Activated gamma-delta T cell treated with Interleukin-2 at 50 U/mL for 16 hours (primary cell): ENCODE measurements at regions not wholly inside any gene's neighbourhood (a gene's known extent, or its start where the extent isn't known, plus 50 kb on each side); places are given as distances from the start of the nearest gene placed in this dataset.

Experiments
- DNase-seq: peaks from one replicate; pipeline ENCODE4 v3.0.0-alpha.2; 2020

DNA sequence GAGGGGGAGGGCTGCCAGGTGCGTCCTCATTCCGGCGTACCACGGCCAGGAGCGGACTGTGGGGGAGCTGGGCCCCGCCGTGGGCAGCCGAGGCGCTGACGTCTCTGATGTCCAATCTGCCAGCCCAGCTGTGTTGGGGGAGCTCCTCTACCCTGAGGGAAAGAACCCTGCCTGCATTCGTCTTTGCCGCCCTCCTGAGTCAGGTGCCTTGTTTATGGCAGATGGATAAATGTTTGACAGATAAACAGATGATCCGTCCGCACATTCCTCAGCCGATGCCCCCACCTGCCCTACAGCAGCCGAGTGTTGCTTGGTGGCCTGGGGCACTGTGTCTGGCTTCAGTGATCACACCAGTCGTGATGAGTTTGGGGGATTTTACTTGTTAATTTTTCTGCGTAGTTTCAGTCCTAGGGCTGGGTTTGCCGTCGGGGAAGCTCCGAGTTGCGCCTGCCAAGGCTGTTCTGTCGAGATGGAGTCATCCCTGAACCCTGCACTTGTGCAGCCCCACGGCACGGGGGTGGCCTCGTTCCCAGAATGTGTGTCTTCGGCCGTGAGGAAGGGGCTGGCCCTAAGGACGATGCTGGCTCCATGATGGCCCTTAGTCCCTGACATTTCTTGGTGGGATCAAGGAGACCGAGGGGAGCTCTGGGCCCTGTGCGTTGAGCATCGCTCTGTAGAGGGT, 1083.9 kb downstream of the BRD1 start:
- no peak for DNase-seq

DNA sequence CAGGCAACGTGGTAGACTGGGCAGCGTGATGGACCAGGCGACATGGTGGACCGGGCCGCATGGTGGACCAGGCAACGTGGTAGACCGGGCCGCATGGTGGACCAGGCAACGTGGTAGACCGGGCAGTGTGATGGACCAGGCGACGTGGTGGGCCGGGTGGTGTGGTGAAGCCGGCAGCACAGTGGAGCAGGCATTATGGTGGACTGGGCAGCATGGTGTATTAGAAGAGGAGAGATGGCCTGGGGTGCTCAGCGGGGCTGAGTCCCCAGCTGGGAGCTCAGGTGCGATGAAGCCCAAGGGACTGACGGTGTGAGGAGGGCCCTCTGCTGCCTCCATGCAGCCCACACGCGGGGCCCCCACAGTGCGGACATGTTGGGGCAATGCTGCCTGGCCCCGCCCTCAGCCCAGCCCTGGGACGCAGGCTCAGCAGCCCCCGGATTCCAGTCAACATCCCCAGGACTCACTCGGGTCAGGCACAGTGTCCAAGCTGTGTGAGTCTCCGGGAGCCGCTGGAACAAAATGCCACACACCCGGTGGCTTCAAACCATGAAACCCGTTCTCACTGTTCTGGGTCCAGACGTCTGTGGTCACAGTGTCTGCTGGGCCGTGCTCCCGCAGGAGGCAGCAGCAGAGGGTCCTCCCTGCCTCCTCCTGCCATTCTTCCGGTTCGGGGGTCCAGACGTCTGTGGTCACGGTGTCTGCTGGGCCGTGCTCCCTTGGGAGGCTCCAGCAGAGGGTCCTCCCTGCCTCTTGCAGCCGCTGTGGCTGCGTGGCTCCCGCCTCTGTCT, 1084.9 kb downstream of the BRD1 start:
- no peak for DNase-seq

DNA sequence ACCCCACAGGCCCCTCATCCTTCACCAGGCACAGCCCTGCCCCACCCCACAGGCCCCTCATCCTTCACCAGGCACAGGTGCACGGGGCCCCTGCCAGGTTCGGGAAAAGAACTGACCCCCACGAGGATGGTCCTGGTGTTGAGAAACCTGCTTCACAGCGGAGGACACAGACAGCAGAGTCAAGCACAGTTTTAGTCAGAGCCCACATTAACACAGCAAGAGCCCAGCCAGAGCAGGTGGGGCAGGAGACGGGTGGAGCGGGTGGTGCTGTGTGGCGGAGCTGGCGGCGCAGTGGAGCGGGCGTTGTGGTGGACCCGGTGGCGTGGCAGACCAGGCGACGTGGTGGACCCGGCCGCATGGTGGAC, 1085.5 kb downstream of the BRD1 start:
- DNase-seq: no peak

DNA sequence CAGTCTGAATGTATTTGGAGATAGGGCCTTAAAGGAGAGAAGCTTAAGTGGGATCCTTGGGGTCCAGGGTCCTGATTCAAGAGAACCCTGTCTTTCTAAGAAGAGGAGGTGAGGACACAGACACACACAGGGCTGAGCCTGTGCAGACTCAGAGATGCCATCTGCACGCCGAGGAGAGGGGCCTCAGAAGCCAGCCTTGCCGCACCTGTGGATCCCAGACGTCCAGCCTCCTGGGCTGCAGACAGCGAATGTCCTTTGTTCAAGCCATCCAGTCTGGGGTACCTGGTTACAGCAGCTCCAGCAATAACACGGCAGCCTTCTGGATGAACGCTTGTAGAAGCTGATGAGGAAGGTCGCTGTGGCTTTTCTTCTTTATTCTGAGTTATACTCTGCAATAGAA, 1086.1 kb downstream of the BRD1 start:
- DNase-seq: no peak

DNA sequence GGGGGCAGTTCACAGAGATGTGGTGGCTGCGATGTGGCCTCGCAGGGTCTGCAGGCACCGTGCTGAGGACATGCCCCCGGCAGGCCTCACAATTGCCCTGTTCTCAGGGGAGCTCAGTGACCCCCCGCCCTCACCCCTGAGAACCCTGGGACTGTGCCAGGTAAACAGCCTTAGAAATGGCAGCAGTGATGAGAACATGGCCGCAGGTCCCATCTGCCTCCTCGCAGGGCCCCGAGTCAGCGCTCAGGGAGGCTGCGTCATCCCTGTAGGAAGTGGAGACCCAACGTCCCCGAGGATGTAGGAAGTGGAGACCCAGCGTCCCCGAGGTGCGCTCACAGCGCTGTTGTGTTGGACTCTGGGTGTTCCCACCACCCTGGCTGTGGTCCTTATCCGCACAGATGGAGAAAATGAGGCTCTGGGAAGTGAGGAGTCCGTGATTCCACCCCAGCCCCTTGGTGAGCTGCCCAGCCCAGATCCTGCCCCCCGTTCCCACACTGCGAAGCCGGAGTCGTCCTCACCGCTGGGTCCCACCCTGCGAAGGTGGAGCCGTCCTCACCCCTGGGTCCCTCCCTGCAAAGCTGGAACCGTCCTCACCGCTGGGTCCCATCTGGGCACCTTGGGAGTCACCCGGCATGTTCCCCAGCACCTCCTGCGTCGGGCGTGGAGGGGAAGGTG, 1086.8 kb downstream of the BRD1 start:
- DNase-seq: no peak

DNA sequence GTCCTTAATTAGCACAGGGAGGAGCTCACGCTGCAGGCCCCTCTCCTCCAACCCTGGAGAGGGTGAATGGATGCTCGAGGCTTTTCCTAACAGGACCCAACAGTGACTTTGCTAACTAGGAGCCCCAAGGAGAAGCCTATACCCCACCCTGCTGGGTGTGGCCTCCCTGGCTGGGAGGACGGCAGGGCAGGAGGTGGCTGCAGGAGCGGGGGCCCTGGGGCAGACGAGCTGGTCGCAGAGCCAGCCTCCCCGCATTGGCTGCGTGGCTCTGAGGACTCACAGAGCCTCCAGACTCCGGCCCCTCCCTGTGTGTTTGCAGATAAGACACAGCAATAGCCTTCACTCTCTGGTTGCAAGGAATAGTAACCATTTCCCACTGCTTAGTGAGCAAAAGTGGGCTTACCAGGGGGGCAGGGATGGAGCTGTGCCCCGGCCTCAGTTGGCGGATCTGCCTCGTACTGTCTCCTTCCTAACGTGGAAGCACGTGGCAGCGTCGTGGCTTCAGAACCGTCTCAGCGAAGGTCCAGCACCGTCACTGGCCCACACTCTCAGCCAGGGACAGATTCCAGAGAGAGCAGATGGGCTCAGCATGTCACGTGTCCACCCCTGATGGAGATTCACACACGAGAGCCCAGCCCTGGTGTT, 1087.5 kb downstream of the BRD1 start:
- no peak for DNase-seq

DNA sequence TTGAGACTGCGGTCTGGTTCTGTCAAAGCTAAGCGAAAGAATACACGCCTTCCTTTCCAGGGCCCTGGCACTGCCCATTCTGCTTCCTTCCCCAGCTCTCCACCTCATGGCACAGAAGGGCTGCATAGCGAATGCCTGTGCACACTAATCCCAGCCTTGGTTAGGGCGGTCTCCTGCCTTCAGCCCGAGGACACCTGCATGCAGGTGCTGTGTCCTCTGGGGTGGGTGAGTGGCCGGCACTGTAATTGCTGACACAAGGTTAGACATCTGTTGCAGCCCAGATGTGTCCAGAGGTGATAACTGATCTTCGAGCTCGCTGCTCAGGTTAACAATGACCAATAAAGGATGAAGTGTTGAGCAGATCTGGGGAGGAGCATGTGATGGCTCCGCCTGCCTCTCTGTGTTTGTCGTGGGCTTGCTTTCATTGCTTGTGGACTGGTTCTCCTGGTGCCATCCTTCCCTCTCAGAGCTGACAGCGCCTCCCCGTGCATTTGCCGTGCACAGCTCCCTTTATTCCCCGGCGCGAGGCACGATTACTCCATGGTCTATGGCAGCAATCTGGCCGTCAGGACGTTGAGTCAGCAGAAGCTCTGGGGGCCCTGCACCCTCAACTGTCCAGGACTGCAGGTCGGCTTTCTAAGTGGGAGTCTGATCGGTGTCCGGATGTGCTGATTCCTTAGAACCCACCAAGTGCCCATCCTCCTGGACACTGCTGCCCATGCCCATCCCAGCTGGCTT, 1088.2 kb downstream of the BRD1 start:
- DNase-seq: no peak

DNA sequence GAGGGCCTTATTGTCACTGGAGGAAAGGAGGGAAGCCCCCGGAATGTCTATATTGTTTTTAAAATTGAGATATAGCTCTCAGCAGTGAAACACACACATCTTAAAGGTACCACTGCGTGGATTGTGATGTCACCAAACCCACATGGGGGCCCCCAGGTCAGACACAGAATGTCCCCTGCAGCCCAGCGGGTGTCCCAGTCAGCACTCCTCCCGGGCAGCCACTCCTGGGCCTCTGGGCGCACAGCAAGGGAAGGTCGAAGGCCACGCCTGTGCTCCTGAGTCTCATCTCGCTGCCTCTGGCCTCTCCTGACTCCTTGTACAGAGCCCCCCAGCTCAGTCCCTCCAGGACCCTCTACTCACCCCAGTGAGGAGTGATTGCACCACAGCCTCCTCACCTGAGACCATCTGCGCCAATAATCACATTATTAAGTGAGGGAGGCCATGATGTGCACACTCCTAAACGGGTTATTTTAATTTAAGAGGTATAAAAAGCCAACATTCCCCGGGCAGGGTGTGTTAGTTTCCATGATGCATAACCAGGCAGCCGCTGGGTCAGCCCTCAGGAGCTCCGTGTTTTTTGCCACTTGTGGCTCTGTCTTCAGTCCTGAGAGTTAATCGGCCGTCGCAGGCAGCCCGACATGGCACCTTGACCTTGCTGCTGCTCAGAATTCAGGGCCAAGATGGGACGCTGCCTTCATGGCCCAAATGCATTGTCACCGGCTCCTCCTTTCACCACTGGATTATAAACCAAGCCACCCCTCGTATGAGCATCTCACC, 1089.3 kb downstream of the BRD1 start:
- DNase-seq: no peak

DNA sequence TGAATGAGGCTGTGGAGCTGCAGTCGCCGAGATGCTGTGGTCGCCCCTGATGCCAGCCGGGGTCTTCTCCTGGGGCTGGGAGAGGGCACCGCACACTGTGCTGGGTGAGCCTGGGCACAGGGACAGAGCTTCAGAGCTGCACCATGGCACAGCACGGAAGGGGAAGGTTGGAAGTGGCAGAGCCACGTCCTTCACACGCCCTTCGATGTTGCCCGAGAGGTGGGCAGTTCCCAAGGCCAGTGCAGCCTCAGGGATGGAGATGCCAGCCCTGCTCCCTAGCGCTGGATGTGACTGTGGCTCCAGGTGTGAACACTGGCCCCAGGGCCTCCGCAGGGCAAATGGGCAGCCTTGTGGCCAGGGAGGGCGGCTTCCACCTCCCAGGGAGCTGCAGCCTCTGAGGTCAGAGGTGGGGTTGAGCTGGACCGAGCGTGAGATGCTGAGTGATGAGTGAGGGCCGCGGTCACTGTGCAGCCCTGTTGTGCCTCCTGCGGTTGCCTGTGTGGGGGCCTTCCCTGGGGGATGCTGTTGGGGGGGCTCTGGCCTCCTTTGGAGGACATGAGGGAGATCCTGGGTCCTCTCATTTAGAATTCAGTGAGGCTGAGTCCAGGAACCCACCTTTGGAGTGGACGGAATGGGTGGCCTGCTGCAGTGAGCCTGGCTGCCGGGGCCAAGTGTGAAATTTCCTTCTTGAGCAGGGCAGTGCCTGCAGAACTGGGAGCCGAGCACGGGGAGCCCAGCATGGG, 1090.0 kb downstream of the BRD1 start:
- no peak for DNase-seq

DNA sequence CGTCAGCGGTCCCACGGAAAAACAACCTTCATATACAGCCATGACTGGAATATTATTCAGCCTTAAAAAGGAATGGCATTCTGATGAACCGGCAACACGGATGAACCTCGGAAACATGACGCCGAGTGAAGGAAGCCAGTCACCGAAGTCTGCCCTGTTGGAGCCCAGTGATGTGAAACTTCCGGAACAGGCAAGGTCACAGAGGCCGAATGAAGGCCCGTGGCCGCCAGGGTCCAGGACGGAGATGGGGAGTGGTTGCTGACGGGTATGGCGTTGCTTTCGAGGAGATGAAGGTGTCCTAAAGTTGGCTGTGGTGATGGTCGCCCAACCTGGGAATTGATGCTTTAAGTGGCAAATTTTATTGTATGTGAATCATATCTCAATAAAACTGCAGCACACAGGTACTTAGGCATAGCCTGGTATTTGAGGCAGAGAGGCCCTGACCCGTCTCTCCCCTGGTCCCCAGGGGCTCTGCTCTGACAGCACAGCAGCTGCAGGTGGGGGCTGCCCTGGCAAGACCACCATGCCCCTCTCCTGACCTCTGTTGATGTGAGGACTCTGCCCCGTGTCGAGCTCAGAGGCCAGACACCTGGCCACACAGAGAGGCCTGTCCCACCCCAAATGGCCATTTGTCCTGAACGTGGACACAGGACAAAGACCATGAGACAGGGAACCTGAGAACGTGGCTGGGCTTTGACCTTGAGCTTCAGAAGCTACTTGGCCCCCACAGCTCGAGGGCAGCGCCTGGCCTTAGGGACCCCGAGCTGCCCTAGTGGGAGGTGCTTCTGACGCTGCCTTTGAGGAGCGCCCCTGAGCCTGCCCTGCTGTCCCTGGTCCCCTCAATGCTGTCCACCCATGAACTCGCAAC, 1090.8 kb downstream of the BRD1 start:
- no peak for DNase-seq

DNA sequence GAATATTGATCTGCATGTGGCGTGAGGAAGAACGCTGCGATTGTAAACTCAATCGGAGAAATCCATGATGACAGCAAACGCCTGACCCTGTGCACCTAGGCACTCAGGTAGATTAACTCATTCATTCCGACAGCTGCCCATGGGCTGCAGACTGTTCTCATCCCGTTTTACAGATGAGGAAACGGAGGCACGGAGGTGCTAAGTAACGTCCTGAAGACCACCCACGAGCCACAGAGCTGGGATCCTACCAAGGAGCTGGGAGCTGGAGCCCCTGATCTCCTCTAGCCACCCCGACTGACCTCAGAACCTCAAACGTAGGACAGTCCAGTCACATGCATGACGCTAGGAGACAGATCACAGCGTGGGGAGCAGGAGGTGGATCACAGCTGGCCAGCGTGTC, 1092.7 kb downstream of the BRD1 start:
- no peak for DNase-seq

DNA sequence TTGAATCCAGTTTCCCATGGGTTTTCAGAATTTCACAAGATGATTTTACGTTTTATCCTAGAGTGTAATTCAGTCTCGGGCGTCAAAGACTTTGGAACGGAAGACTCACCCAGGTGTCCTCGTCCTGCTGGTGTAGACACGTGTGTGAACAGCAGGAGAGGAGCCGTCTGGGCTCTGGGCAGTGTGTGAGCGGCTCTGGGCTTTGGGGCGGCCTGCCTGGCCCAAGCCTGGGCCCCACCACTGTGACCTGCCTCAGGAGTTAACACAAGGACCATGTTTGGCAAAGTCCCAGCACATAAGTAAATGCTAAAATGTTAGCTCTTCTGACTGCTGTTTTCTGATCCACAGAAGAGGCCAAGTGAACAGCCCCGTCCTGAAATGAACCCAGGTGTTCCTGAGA, 1093.3 kb downstream of the BRD1 start:
- no peak for DNase-seq

DNA sequence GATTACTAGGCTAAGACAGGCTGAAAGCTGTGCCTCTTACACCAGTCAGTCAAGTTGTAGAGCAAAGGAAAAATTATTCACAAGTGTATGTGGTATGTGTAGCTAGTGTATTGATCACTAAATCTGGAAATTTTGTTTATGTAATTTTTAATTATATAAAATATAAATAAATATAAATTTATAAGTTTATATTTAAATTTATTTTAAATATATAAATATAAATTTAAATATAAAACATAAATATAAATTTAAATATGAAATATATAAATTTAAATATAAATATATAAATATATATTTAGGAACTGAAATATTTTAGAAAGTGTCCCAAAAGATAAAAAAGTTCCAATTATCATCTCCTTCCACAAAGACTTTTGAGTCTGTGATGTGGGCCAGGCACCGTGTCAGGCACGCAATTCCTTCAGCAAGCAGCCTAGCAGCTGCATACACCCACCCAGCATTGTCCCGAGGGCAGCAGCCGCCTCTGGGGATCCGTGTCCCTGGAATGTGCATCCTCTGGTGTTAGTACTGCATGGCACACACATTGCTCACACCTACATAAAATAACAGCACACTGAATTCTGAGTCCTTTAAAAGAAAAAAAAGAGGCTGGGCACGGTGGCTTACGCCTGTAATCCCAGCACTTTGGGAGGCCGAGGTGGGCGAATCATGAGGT, 1098.0 kb downstream of the BRD1 start:
- DNase-seq: no peak

DNA sequence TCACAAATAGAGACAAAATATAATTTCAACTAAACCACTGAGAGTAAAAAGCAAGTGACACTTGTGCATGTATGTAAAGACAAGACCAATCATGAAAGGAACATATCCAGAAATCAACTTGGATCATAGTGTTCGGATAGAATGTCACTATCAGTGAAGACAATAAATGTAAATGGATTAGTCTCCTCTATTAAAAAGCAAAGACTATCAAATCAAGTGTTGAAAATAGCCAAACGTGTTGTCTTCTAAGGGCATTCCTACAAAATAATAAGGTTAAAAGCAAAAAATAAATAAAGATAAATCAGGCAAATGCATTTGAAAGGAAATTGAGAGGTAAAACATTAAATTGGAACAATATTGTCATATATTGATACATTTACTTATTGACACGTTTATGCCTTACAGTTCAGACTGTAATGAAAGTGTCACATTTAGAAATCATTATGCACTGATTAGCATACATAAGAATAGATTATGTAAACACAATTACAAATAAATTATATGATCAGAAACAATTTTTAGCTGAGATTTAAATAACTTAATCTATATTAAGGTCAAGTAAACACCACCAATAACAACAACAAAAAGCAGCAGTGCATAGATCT, 1100.1 kb downstream of the BRD1 start:
- DNase-seq: no peak

DNA sequence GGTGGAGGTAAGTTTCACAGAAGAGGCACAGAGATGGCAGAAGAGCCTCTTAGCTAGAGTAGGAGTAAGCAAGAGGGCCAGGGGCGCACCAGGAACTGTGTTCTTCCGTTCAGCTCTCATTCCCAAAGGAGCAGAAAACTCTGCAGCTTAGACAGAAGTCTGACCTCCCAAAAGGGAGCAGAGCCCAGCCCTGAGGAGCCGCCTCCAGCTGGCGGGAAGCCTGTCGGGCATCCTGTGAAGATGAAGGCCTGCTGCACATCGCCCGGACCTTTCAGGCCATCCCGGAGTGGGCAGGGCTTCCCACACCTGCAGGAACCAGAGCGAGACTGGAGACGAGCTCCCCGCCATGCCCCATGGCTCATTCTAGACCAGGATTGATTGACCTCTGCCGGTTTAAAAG, 1102.8 kb downstream of the BRD1 start:
- no peak for DNase-seq

DNA sequence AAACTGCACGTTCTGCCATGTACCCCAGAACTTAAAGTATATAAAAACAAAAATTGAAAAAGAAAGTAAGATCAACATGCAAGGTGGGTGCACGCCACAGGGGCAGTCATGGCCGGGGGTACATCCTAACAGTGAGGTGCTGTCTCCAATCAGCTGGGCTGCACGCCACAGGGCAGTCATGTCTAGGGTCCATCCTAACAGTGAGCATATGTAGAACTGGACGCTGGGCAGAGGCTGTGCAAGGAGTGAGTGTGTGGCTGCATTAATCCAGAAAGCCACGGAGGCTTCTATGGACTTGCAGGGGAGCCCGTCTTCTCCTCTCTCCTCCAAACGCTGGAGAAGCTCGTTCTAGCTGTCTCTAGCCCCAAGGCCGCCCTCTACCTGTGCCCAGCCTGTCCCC, 1105.0 kb downstream of the BRD1 start:
- no peak for DNase-seq

DNA sequence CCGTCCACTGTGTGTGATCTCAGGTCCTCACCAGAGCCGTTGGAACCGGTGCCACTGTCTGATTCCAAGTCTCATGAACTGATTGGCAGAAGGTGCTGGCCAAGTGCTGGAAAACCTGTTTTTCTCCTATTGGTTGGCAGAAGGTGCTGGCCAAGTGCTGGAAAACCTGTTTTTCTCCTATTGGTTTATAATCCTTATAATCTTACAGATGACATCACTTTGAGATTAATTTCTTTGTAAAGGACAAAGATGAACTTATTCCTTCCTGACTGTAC, 1106.3 kb downstream of the BRD1 start:
- DNase-seq: no peak

DNA sequence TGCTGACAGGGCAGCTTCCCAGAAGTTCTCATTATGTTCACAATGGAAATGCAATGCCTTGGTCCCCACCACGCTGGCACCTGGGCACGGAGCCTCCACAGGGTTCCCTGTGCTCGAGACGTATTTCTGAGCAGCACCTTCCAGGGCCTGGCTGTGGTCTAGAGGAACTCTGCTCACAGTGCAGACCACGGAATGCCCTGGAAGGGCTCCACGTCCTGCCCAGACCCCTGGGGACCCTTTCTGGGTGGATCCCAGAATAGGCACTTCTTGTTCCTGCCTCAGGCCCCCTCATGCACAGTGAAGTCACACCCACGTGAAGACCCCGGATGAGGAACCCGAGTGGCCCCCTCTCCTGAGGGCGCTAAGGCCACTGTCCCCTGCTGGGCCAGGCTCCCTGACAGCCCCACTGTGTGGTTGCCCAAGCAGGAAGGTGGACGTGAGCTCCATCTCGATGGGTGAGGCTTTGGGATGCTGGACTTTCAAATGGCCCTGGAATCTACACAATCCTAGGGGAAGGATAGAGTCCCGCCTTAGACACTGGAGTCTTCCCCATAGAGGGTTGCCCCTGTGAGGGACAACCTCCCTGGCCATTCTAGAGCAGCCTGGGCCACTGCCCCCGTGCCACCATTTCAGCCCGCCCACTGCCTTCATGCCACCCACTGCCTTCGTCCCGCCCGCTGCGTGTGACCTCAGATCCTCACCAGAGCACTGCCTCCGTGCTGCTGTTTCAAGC, 1106.8 kb downstream of the BRD1 start:
- DNase-seq: no peak
